ENCODE measurements at regions not wholly inside any gene's neighbourhood (a gene's known extent, or its start where the extent isn't known, plus 50 kb on each side); places are given as distances from the start of the nearest gene placed in this dataset.

DNA sequence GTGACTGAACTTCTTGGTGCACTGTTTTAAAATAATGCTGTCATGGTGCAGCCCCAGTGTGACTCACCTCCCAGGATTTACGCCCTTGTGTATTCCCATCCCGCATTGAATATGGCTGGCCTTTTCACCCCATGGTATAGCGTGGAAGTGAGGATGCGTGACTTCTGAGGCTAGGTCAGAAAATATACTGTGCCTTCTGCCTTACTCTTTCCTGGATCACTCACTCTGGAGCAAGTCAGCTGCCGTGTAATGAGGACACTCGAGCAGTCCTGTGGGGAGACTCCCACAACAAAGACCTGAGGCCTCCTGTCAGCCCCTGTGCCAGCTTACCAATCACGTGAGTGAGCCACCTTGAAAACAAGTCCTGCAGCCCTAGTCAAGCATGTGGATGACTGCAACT lies 471.9 kb upstream of the KIRREL3 start:
- TF ChIP-seq, protein P1, sequence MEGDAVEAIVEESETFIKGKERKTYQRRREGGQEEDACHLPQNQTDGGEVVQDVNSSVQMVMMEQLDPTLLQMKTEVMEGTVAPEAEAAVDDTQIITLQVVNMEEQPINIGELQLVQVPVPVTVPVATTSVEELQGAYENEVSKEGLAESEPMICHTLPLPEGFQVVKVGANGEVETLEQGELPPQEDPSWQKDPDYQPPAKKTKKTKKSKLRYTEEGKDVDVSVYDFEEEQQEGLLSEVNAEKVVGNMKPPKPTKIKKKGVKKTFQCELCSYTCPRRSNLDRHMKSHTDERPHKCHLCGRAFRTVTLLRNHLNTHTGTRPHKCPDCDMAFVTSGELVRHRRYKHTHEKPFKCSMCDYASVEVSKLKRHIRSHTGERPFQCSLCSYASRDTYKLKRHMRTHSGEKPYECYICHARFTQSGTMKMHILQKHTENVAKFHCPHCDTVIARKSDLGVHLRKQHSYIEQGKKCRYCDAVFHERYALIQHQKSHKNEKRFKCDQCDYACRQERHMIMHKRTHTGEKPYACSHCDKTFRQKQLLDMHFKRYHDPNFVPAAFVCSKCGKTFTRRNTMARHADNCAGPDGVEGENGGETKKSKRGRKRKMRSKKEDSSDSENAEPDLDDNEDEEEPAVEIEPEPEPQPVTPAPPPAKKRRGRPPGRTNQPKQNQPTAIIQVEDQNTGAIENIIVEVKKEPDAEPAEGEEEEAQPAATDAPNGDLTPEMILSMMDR (IDR thresholded peaks at IDR 0.05; ENCODE audit: low read length, missing control alignments): no peak
- no peak overlapping the region for H3K4me3 ChIP-seq (replicated peaks; ENCODE audit: low read depth, low read length)
- DNase-seq (ENCODE audit: low read depth): no peak

DNA sequence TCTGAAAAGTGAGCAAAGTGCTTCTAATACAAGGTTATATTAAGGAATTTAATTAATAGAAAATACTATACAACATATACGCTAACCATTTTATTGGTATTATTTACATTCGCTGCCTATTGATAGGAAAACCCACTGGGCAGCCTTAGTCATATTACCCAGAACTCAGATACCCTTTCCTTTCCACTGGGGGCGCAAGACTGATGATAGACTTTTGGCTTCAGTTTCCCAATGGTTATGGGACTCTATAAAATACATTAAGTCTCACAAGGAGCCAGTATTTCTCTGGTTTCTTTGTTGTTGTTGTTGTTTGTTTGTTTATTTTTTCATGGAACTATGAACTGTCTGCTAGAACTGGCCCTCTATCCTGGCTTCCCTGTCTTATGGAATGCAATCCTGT lies 471.1 kb upstream of the KIRREL3 start:
- TF ChIP-seq, protein P1 (IDR thresholded peaks at IDR 0.05; ENCODE audit: low read length, missing control alignments): no peak
- H3K4me3 ChIP-seq (replicated peaks; ENCODE audit: low read depth, low read length): no peak overlapping the region
- no peak for DNase-seq (ENCODE audit: low read depth)

DNA sequence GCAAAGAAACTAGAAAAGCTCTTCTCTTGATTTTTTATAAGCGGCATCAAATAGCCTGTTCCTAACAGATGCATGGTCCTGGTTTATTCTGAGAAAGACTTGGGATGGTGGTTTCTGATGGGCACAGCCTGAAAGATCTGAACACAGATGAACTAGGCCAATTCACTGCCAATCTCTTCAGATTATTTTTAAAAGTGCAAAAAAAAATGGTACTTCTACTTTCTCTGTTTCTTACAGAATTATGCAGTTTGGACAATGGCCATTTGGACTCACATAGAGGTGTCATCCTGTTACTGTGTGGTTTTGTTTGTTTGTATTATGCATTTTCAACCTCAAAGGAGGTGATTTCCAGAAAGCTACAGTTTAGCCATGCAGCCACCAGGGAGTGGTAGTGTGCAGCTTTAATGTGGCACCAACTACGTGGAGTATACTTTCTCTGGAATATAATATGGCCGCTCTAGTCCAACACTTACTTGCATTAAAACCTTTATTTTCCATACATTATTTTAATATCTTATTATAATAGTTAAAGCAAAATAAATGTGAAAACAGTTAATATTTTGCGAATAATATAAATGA lies 469.8 kb upstream of the KIRREL3 start:
- TF ChIP-seq, protein P1 (IDR thresholded peaks at IDR 0.05; ENCODE audit: low read length, missing control alignments): no peak
- DNase-seq (ENCODE audit: low read depth): no peak
- no peak overlapping the region for H3K4me3 ChIP-seq (replicated peaks; ENCODE audit: low read depth, low read length)

DNA sequence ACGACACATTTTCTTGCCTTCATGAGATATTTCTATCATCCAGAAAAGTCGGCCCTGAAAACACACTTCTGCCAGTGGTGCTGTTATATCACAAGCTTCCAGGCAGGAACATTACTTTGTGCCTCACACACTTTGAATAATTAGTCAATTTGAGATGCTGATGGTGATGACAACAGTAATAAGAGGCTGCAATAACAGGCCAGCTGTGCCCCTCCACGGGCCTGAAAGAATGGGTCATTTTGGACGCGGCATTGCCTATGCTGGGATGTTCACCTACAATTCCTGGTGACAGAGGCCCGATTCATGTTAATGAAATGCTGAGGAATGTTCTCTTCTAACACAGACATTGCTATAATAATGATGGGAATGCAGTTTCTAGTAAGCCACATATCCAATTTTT lies 463.8 kb upstream of the KIRREL3 start:
- no peak overlapping the region for H3K4me3 ChIP-seq (replicated peaks; ENCODE audit: low read depth, low read length)
- TF ChIP-seq, protein P1 (IDR thresholded peaks at IDR 0.05; ENCODE audit: low read length, missing control alignments): no peak
- DNase-seq (ENCODE audit: low read depth): no peak

DNA sequence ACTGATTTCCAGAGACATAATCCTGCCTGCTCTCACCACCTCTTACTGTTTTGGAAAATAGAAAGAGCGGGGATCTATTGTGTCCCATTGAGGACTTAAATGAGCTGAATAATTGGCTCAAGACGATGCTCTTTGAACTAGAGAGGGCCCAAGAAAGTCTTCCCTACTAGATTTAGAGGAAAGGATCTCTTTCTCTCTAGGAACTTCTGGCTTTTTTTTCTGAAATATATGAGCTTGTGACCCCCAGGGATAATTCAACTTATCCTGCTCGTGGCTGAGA lies 461.4 kb upstream of the KIRREL3 start:
- no peak overlapping the region for H3K4me3 ChIP-seq (replicated peaks; ENCODE audit: low read depth, low read length)
- no peak for DNase-seq (ENCODE audit: low read depth)
- TF ChIP-seq, protein P1 (IDR thresholded peaks at IDR 0.05; ENCODE audit: low read length, missing control alignments): no peak

DNA sequence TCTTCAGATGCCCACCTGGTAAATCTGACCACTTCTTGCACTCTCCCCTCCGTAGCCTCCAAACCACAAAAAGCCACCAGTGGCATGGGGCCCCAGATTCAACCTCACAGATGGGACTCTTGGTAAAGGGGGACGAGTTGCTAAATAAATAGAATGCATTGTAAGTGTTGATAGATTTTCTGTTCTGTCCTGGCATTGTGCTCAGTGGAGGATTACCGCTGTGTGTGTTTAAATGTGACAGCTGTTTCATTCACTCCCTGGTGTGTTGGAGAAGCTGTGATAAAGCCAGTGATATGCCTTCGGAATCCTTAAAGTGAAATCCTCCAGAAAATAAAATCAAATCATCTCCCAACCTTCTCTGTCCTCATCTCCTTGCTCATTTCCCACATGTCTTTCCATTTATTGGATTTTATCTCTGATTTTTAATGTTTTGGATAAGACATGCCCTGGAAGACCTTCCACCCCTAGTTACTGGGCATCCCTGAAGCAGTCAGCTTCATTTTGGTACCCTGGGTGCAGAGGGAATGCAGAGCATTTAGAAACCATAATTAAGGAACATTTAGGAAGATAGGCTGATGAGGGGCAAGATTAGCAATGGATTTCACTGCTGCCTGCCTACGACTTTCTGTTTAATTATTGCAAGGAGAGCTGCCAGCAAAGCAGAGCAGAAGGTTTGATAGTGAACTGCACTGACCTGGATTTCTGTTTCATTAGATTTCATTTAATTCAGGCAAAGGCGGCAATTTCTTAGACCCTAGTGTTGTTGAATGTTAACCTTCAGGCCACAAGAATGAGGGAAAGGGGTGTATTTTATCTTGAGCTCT lies 460.9 kb upstream of the KIRREL3 start:
- DNase-seq (ENCODE audit: low read depth): no peak
- TF ChIP-seq, protein P1 (IDR thresholded peaks at IDR 0.05; ENCODE audit: low read length, missing control alignments): no peak
- no peak overlapping the region for H3K4me3 ChIP-seq (replicated peaks; ENCODE audit: low read depth, low read length)

DNA sequence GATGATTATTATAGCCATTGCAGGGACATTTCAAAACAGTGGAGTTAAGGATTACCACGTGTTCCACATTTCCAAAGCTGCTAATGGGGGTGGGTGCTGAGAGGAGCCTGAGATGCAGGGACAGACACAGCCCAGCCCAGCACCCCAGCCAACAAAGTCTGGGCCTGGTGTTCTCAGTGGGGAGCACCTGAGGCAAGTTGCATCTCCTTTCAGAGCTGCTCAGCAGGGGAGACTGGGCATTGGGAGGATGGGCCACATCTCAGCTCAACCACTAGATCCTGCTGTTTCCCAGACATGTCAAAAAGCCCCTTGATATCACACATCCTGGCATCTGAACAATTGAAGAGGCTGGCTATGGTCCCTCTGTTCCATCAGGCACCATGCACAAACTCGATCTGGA lies 458.0 kb upstream of the KIRREL3 start:
- TF ChIP-seq, protein P1 (IDR thresholded peaks at IDR 0.05; ENCODE audit: low read length, missing control alignments): no peak
- no peak for DNase-seq (ENCODE audit: low read depth)
- H3K4me3 ChIP-seq (replicated peaks; ENCODE audit: low read depth, low read length): no peak overlapping the region

Measured in fibroblast of pulmonary artery (primary cell).